GM19468 (cell line): ENCODE measurements at regions not wholly inside any gene's neighbourhood (a gene's known extent, or its start where the extent isn't known, plus 50 kb on each side); places are given as distances from the start of the nearest gene placed in this dataset.

ENCODE experiments used
- ATAC-seq: cut with Tn5 transposase; IDR thresholded peaks from one replicate; pipeline ENCODE4 v1.9.1; 2021; ENCODE audit warnings: mild to moderate bottlenecking, moderate library complexity, moderate number of reproducible peaks; ENCODE audit not compliant: unreplicated experiment; ENCODE audit errors: extremely low read depth

DNA sequence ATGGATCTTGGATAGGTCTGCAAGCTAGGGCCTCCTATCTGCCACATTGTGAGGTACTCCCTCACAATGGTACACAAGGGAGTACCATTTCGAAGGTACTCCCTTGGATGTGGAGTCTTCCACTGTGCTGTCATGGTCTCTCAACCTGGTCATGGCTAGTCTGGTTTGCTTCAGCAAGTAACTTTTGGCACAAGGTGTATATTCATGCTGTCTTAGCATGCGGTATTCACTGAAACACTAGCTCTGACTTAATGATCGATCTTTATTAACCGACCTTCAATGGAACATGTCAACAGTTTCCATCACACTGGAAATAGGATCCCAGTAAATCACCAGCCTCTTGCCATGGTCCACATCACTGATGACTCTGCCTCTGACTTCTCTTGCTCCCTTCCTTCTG, 77.5 kb upstream of the HS3ST1 start:
- ATAC-seq, result no peak

GRCh38 chr4:11505221-11505971, 76.7 kb upstream of the HS3ST1 start:
- no peak for ATAC-seq

DNA sequence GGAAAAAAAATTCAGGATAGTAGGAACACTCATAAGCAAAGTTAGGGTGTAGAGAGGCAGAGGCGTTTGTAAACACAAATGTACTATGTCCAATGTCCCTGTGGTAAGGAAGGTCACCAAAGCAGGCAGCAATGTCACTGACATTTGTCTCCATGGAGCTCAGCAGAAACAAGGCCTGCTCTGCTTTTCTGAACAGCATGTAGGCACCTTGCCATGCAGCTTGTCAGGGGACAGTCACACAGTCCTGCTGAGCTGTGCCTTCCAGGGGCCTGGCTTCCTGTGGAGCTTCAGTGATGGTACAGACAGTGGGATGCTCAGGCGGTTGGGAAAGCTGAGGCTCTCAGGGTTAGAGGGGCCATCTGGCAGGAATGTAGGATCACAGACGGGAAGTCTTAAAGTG, 74.5 kb upstream of the HS3ST1 start:
- no peak for ATAC-seq

DNA sequence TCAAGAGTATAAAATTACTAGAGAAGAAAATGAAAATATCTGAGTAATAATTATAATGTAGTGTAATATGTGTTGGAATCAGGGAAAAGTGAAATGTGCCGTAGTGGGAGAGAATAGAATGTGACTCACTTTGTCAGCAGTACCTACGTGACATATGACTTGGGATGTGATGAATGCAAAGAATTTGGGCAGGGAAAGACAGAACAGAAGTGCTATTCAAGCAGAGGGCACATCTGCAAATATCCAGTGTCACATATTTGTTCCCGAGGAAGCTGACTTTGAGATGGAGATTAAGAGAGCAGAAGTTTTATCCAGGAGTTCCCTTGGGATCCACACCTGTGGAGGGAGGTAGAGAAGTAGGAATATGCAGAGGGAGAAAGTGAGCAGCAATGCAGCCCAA, 69.3 kb upstream of the HS3ST1 start:
- no peak for ATAC-seq

DNA sequence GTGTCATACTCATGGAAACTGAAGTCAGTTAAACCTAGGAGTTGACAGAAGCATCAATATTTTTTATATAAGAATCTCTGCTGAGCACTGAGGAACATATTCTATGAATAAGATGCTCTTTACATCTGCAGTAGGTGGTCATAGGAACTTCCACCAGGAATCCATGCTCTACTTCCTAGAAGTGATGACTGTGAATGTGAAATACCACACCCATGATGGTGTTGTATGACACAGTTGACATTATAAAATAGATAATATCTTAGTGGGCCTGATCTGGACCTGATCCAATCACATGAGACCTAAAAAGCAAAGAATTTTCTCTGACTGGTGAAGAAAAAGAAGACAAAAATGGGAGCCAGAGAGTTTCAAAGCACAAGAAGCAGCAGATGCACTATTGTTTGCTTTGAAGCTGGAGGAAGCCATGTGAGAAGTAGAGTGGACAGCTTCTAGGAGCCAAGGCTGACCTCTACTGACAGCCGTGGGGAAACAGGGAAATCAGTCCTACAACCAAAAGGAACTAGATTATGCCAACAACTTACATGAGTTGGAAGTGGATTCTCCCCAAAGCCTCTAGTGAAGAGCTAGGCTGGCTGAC, 68.6 kb upstream of the HS3ST1 start:
- ATAC-seq, result no peak

- no peak for ATAC-seq
Observed at GRCh38 chr4:11496351-11496829, 67.7 kb upstream of the HS3ST1 start.

DNA sequence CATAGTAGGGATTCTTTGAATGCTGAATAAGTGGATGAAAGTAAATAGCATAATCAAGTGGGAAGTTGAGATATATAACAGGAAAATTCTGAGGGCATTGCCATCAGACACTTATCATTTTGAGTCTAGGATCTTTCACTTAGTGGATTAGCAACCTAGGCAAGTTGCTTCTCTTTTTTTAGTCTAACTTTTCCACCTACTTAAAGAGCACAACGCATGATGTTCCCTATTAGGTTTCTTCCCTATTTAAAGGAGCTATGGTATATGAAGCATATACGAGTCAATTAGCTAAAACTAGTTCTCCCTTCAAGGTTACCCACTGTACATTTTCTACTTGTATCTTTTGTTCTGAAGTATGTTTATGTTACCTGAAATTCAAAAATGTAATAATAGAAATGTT, 67.1 kb upstream of the HS3ST1 start:
- ATAC-seq, result no peak

DNA sequence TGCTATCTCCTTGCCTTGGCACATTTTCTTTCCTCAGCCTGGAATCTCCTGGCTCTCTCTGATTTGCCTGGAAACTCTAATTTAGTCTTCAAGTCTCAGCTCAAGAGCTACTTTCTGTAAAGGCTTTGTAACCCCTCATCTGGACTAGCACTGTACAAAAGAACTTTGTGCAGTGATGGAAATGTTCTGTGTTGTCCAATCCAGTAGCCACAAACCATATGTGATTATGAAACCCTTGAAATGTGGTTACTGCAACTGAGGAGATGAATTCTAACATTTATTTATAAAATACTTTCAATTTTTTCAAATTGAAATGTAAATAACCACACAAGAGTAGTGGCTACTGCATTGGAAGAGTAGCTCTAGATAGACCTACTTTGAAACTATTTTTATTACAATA, 66.6 kb upstream of the HS3ST1 start:
- no peak for ATAC-seq

DNA sequence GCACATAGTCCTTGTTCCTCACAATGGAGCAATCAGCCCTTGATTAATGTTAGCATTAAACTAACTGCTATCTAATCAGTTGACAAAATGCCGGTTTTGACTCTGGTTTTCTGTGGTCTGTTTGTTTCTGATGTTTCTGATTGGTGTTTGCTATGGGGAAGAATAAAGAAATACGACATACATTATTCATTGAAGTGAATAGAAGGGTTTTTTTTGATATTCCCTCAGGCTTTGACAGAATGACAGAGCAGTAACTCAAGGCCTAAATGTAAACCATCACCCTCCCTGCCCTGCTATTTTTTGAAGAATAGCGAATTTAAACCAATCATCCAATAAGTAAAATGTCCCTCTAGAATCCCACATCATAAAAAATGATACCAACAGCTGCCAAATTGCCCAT, 65.5 kb upstream of the HS3ST1 start:
- no peak for ATAC-seq

DNA sequence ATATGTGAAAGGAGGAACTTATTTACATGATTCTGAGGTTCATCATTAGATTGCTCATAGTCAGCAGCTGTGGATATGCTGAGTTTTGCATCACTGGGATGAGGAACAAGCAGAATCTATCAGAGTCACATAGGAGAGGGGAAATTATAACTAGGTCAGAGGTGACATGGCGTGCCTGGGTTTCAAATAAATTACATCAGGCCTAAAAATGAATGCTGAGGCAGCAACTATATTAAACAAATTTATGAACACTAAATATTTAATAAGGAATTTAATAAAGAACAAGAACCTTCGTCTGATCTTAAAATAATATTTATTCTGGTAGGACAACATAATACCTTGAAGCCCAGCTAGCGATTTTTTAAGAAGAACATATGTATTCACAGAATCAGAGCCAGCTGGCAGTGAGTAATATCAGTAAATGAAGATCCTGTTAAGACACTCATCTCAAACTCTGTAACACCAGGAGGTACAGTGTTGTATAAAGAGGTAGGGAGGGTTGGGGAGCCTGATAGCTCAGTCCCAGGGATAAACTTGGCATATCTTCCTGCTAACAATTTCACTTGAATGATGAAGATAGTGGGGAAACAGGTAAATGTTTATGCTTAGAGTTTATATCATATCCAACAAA, 60.9 kb upstream of the HS3ST1 start:
- ATAC-seq, result no peak

GRCh38 chr4:11488657-11489452, 60.2 kb upstream of the HS3ST1 start:
- no peak for ATAC-seq

DNA sequence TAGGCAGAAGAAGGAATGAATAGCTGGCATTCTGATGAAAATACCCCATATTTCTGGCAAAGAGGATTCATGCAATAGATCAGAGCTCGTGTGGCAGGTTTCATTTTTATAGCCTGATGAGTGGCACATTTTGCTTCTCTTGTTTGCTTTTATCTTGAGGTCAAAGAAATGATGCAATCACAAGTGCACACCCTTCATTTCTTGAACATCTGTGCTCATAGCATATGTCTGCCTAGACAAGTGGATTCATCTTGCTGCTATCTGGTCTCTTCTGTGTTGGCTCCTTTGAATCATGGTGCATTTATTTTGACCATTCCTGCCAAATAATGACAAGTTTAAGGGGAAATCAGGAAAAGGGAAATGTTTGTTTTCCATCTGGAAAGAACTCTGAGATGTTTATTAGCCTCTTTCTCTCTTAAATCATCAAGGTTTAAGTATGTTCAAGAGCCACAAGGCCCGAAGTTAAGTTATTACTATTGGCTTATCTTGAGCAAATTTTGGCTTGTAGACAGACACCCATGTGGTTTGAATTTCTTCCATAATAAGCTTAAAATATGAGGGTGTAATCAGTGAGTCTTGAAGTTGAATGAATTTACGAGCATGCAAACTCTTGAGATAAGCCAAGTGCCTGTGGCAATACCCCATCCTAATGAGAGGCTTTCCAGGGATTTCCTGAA, 59.3 kb upstream of the HS3ST1 start:
- no peak for ATAC-seq

DNA sequence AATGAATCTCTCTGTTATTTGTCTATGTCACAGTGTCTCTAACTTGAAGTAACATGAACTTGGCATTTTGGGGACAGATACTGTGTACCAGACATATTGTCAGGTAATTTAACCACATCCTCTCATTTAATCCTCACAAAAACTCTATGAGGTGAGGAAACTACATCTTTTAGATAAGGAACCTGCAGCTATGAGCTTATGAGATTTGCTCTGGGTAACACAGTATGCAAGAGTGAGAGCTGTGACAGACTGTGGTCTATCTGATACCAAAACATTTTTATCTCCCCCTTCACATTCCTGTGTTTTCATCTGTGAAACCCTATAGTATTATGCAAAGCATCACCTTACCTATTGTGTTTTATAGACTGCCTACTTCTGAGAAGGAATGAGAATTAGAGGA, 58.4 kb upstream of the HS3ST1 start:
- ATAC-seq, result no peak

- ATAC-seq, result no peak
Observed at GRCh38 chr4:11485926-11486325, 57.2 kb upstream of the HS3ST1 start.

DNA sequence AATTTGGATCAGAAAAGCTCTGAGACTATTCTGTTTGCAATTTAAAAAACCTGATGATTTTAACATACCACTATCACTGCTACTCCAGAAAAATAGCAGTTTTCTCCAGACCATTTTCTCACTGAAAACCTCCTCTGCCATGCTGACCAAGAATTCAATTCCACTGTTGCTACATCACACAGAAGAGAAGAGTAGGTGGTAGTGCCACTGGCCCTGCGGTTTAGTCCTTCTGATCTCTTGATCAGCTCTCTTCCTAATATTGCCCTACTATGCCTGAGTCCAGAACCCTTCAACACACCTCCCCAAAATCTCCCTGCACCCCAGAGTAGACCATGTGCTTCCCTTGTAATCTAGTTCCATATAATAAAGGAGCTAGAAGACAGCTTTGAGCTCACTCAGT, 55.8 kb upstream of the HS3ST1 start:
- ATAC-seq, result no peak

DNA sequence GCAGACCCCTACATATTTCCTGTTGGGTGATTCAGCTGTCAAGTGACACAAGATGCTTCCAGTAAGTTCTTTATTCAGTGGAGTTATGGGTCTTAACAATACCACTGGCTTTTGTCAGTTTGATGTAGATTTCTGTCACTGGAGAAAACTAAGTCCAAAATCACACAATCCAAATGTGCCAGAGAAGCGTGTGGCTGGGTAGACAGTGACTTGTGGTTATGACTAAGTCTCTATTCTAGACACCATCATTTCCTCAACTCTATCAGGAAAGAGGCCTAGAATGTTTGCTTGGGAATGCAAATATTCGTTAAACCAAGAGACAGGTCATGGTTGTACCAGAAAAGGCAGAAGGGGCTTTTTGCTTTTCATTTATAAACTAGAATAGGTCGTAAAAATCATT, 54.4 kb upstream of the HS3ST1 start:
- ATAC-seq, result no peak

- peak; percentile 67 for ATAC-seq
Observed at GRCh38 chr4:11480683-11481082, 52.0 kb upstream of the HS3ST1 start.
